ENCODE measurements at regions not wholly inside any gene's neighbourhood (a gene's known extent, or its start where the extent isn't known, plus 50 kb on each side); places are given as distances from the start of the nearest gene placed in this dataset.

DNA sequence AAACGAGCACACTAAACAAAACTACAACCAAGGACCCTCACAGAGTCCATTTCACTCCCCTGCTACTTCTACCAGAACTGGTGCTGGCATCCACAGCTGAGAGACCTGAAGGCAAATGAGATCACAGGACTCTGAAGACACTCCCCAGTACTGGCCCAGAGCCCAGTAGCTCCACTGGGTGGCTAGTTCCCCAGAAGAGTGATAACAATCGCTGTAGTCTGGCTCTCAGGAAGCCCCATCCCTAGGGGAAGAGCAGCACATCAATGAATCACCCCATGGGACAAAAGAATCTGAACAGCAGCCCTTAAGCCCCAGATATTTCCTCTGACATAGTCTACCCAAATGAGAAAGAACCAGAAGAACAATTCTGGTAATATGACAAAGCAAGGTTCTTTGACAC lies 190.7 kb upstream of the BMP4 start:
- no peak overlapping the region for H2AFZ ChIP-seq
- DNase-seq (ENCODE audit: low spot score): no peak
- no peaks in the 10 kb centered on the region for H3K79me2 ChIP-seq
- no peak for TF ChIP-seq EZH2phosphoT487 (IDR thresholded peaks at IDR 0.05; ENCODE audit: low read depth, severe bottlenecking, unreplicated experiment)
- no peak for TF ChIP-seq CTCF (IDR thresholded peaks at IDR 0.05; ENCODE audit: poor library complexity)
- TF ChIP-seq EZH2 (IDR thresholded peaks at IDR 0.05; ENCODE audit: borderline replicate concordance): no peak
- H3K9me2 ChIP-seq (replicated peaks; ENCODE audit: insufficient read depth): no peaks in the 10 kb centered on the region
- H3K4me1 ChIP-seq (ENCODE audit: insufficient read depth): no peaks in the 10 kb centered on the region
- no peaks in the 10 kb centered on the region for H4K20me1 ChIP-seq (ENCODE audit: insufficient read depth, poor library complexity, severe bottlenecking)
- no peaks in the 10 kb centered on the region for H3K36me3 ChIP-seq (replicated peaks; ENCODE audit: insufficient read depth, low read depth)
- H3K4me3 ChIP-seq: no peak overlapping the region
- H3K27me3 ChIP-seq: no peaks in the 10 kb centered on the region
- no peak overlapping the region for H3K27ac ChIP-seq
- 65% methylated on average over 2 of the region's 2 CpGs for WGBS (ENCODE audit: low lambda C conversion rate, missing lambda C conversion rate)
- H3K4me2 ChIP-seq: no peak overlapping the region
- no peaks in the 10 kb centered on the region for H3K9me3 ChIP-seq (ENCODE audit: low read depth)

GRCh38 chr14:54147758-54148157 lies 191.1 kb upstream of the BMP4 start:
- no peaks in the 10 kb centered on the region for H3K4me1 ChIP-seq (ENCODE audit: insufficient read depth)
- no peaks in the 10 kb centered on the region for H3K79me2 ChIP-seq
- no peaks in the 10 kb centered on the region for H3K9me3 ChIP-seq (ENCODE audit: low read depth)
- H3K9me2 ChIP-seq (replicated peaks; ENCODE audit: insufficient read depth): no peaks in the 10 kb centered on the region
- H3K36me3 ChIP-seq (replicated peaks; ENCODE audit: insufficient read depth, low read depth): no peaks in the 10 kb centered on the region
- no peak overlapping the region for H3K4me3 ChIP-seq
- no peak for DNase-seq (ENCODE audit: low spot score)
- TF ChIP-seq EZH2phosphoT487 (IDR thresholded peaks at IDR 0.05; ENCODE audit: low read depth, severe bottlenecking, unreplicated experiment) (no peak), CTCF (IDR thresholded peaks at IDR 0.05; ENCODE audit: poor library complexity) (no peak), EZH2 (IDR thresholded peaks at IDR 0.05; ENCODE audit: borderline replicate concordance) (no peak)
- H3K4me2 ChIP-seq: no peak overlapping the region
- no peak overlapping the region for H3K27ac ChIP-seq
- no peaks in the 10 kb centered on the region for H3K27me3 ChIP-seq
- no peak overlapping the region for H2AFZ ChIP-seq
- WGBS (ENCODE audit: low lambda C conversion rate, missing lambda C conversion rate): 96% methylated on average over 3 of the region's 3 CpGs
- H4K20me1 ChIP-seq (ENCODE audit: insufficient read depth, poor library complexity, severe bottlenecking): no peaks in the 10 kb centered on the region

- Histone ChIP-seq H4K20me1 (ENCODE audit: insufficient read depth, poor library complexity, severe bottlenecking) (no peaks in the 10 kb centered on the region), H3K9me3 (ENCODE audit: low read depth) (no peaks in the 10 kb centered on the region), H3K27ac (no peak overlapping the region), H3K79me2 (no peaks in the 10 kb centered on the region), H3K4me2 (no peak overlapping the region), H3K4me3 (no peak overlapping the region), H3K27me3 (no peaks in the 10 kb centered on the region), H2AFZ (no peak overlapping the region), H3K9me2 (replicated peaks; ENCODE audit: insufficient read depth) (no peaks in the 10 kb centered on the region), H3K36me3 (replicated peaks; ENCODE audit: insufficient read depth, low read depth) (no peaks in the 10 kb centered on the region), H3K4me1 (ENCODE audit: insufficient read depth) (no peaks in the 10 kb centered on the region)
- TF ChIP-seq EZH2 (IDR thresholded peaks at IDR 0.05; ENCODE audit: borderline replicate concordance) (no peak), CTCF (IDR thresholded peaks at IDR 0.05; ENCODE audit: poor library complexity) (no peak), EZH2phosphoT487 (IDR thresholded peaks at IDR 0.05; ENCODE audit: low read depth, severe bottlenecking, unreplicated experiment) (no peak)
- no peak for DNase-seq (ENCODE audit: low spot score)
- 69% methylated on average over 3 of the region's 3 CpGs for WGBS (ENCODE audit: low lambda C conversion rate, missing lambda C conversion rate)
Measured at GRCh38 chr14:54148251-54148650, 191.6 kb upstream of the BMP4 start.

GRCh38 chr14:54152351-54152750 lies 195.7 kb upstream of the BMP4 start:
- H4K20me1 ChIP-seq (ENCODE audit: insufficient read depth, poor library complexity, severe bottlenecking): no peaks in the 10 kb centered on the region
- TF ChIP-seq EZH2phosphoT487 (IDR thresholded peaks at IDR 0.05; ENCODE audit: low read depth, severe bottlenecking, unreplicated experiment): no peak
- TF ChIP-seq CTCF (IDR thresholded peaks at IDR 0.05; ENCODE audit: poor library complexity): no peak
- TF ChIP-seq EZH2 (IDR thresholded peaks at IDR 0.05; ENCODE audit: borderline replicate concordance): no peak
- H3K4me2 ChIP-seq: no peak overlapping the region
- H3K9me2 ChIP-seq (replicated peaks; ENCODE audit: insufficient read depth): no peaks in the 10 kb centered on the region
- H3K36me3 ChIP-seq (replicated peaks; ENCODE audit: insufficient read depth, low read depth): no peaks in the 10 kb centered on the region
- no peaks in the 10 kb centered on the region for H3K79me2 ChIP-seq
- no peak overlapping the region for H3K4me3 ChIP-seq
- H3K9me3 ChIP-seq (ENCODE audit: low read depth): no peaks in the 10 kb centered on the region
- no peaks in the 10 kb centered on the region for H3K27me3 ChIP-seq
- no peak overlapping the region for H2AFZ ChIP-seq
- H3K4me1 ChIP-seq (ENCODE audit: insufficient read depth): no peaks in the 10 kb centered on the region
- 96% methylated on average over 8 of the region's 8 CpGs for WGBS (ENCODE audit: low lambda C conversion rate, missing lambda C conversion rate)
- no peak overlapping the region for H3K27ac ChIP-seq
- no peak for DNase-seq (ENCODE audit: low spot score)

Data from hepatocyte (in vitro differentiated cells).